ENCODE measurements at regions not wholly inside any gene's neighbourhood (a gene's known extent, or its start where the extent isn't known, plus 50 kb on each side); places are given as distances from the start of the nearest gene placed in this dataset. TPM values are rescaled to one million over a fixed set of nuclear protein-coding genes. Genes with fewer than 3 reads are reported as not detected.

DNA sequence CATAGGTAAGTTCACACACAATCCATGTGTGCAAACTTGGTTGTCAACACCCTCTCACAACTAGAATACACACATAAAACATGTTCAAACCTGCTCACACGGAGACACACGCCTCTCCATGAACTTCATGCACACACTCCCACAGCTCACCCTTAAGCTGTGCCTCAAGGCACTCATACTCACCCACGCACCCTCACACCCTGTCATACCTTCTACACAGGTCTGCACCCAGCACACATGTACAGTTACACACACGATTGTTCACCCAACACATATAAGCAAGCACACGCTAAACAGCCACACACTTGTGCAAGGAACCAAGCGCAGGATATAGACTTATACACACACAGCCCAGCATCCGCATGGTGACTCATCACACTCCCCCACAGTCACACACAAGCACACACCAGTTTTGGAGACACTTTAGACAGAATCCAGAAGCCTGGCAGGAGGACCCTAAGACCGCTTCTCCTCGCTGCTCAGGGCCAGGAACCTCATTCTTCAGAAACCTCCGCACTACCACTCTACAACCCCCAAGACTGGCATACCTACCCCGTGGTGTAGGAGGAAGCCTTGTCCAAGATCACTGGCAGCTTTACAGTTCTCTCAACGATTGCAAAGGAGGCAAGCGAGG, 58.7 kb upstream of the ZC3H12A start:
- no peak overlapping the region for H3K4me3 ChIP-seq
- no peak for TF ChIP-seq EZH2phosphoT487 (IDR thresholded peaks at IDR 0.05; ENCODE audit: low read depth, severe bottlenecking, unreplicated experiment)
- TF ChIP-seq, protein P1, sequence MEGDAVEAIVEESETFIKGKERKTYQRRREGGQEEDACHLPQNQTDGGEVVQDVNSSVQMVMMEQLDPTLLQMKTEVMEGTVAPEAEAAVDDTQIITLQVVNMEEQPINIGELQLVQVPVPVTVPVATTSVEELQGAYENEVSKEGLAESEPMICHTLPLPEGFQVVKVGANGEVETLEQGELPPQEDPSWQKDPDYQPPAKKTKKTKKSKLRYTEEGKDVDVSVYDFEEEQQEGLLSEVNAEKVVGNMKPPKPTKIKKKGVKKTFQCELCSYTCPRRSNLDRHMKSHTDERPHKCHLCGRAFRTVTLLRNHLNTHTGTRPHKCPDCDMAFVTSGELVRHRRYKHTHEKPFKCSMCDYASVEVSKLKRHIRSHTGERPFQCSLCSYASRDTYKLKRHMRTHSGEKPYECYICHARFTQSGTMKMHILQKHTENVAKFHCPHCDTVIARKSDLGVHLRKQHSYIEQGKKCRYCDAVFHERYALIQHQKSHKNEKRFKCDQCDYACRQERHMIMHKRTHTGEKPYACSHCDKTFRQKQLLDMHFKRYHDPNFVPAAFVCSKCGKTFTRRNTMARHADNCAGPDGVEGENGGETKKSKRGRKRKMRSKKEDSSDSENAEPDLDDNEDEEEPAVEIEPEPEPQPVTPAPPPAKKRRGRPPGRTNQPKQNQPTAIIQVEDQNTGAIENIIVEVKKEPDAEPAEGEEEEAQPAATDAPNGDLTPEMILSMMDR (IDR thresholded peaks at IDR 0.05; ENCODE audit: poor library complexity): no peak
- TF ChIP-seq EZH2 (IDR thresholded peaks at IDR 0.05; ENCODE audit: borderline replicate concordance): no peak
- no peaks in the 10 kb centered on the region for H3K79me2 ChIP-seq
- H3K4me2 ChIP-seq: no peak overlapping the region
- no peaks in the 10 kb centered on the region for H3K4me1 ChIP-seq (ENCODE audit: insufficient read depth)
- no peak overlapping the region for H2AFZ ChIP-seq
- WGBS (ENCODE audit: low lambda C conversion rate, missing lambda C conversion rate): 88% methylated on average over 13 of the region's 13 CpGs
- DNase-seq (ENCODE audit: low spot score): no peak
- H4K20me1 ChIP-seq (ENCODE audit: insufficient read depth, poor library complexity, severe bottlenecking): no peaks in the 10 kb centered on the region
- no peaks in the 10 kb centered on the region for H3K9me3 ChIP-seq (ENCODE audit: low read depth)
- H3K27ac ChIP-seq: no peak overlapping the region
- no peaks in the 10 kb centered on the region for H3K9me2 ChIP-seq (replicated peaks; ENCODE audit: insufficient read depth)
- no peaks in the 10 kb centered on the region for H3K27me3 ChIP-seq
- no peaks in the 10 kb centered on the region for H3K36me3 ChIP-seq (replicated peaks; ENCODE audit: insufficient read depth, low read depth)

DNA sequence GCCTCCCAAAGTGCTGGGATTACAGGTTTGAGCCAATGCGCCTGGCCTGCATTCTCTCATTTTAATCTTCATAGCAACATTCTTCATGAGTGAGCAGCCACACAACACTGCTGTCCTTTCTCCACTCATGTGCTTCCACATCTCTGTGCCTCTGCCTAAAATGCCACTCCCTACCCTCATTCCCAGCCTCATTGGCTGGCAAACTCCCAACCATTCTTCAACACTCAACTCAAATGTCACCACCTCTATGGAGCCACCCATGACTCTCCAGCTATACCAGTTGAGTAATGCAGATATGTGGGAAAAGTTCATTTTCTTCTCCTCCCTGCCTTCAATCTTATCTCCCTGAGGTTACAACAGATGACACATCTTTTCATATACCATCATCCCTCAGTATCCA, 53.9 kb upstream of the ZC3H12A start:
- Histone ChIP-seq H3K79me2 (no peaks in the 10 kb centered on the region), H4K20me1 (ENCODE audit: insufficient read depth, poor library complexity, severe bottlenecking) (no peaks in the 10 kb centered on the region)
- 47% methylated on average over 1 of the region's 1 CpG for WGBS (ENCODE audit: low lambda C conversion rate, missing lambda C conversion rate)

DNA sequence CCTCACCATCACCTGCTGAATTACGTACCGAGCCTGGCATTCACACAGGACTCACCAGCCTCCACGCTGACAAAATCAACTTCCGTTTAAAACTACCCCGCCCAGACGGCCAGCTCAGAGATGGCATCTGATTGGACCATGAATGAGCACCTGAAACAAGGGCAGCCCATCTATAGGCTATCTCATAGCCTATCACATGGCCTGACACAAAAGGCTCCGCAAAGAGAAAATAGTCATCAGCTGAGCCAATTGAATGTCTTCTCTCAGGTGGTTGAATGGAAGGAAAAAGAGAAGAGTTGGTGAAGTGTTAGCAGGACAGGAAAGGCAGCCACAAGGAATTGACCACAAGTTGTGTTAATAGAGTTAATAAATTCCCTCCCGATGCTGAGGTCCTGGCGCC, 50.6 kb upstream of the ZC3H12A start:
- TF ChIP-seq EZH2 (IDR thresholded peaks at IDR 0.05; ENCODE audit: borderline replicate concordance): no peak
- TF ChIP-seq, protein P1 (IDR thresholded peaks at IDR 0.05; ENCODE audit: poor library complexity): no peak
- TF ChIP-seq EZH2phosphoT487 (IDR thresholded peaks at IDR 0.05; ENCODE audit: low read depth, severe bottlenecking, unreplicated experiment): no peak
- Histone ChIP-seq H3K4me1 (ENCODE audit: insufficient read depth) (no peaks in the 10 kb centered on the region), H3K4me2 (no peak overlapping the region), H3K79me2 (no peaks in the 10 kb centered on the region), H3K9me2 (replicated peaks; ENCODE audit: insufficient read depth) (no peaks in the 10 kb centered on the region), H3K4me3 (no peak overlapping the region), H3K27me3 (peaks cover 11% of the 10 kb centered on the region), H4K20me1 (ENCODE audit: insufficient read depth, poor library complexity, severe bottlenecking) (no peaks in the 10 kb centered on the region), H3K36me3 (replicated peaks; ENCODE audit: insufficient read depth, low read depth) (no peaks in the 10 kb centered on the region), H3K9me3 (ENCODE audit: low read depth) (no peaks in the 10 kb centered on the region), H3K27ac (no peak overlapping the region), H2AFZ (no peak overlapping the region)
- no peak for DNase-seq (ENCODE audit: low spot score)
- 88% methylated on average over 9 of the region's 9 CpGs for WGBS (ENCODE audit: low lambda C conversion rate, missing lambda C conversion rate)

More for the DNA sequence above, 53.9 kb upstream of the ZC3H12A start:
- Histone ChIP-seq H3K4me1 (ENCODE audit: insufficient read depth) (no peaks in the 10 kb centered on the region), H3K36me3 (replicated peaks; ENCODE audit: insufficient read depth, low read depth) (no peaks in the 10 kb centered on the region), H3K9me2 (replicated peaks; ENCODE audit: insufficient read depth) (no peaks in the 10 kb centered on the region), H3K27me3 (peaks cover 6% of the 10 kb centered on the region), H2AFZ (no peak overlapping the region), H3K4me2 (no peak overlapping the region), H3K9me3 (ENCODE audit: low read depth) (no peaks in the 10 kb centered on the region), H3K27ac (no peak overlapping the region), H3K4me3 (no peak overlapping the region)
- no peak for TF ChIP-seq EZH2phosphoT487 (IDR thresholded peaks at IDR 0.05; ENCODE audit: low read depth, severe bottlenecking, unreplicated experiment)
- no peak for DNase-seq (ENCODE audit: low spot score)

DNA sequence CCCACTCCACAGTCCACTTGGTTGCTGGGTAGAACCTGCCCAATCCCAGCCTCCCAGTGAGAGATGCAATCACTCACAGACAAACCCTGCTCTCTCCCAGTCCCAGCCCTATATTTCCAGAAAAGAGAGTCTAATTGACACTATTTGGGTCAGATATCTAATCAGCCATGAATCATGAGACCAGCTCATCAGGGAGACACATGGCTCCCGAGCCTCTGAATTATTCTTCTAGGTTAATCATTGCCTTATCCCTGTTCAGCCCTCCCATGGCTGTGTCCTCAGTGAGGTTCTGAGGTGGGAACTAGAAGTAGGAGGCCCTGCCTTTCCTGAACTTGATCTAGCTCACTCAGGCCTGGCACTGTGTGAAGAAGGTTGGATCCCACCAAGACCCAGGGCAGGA, 49.9 kb upstream of the ZC3H12A start:
- no peak overlapping the region for H3K4me3 ChIP-seq
- no peak overlapping the region for H2AFZ ChIP-seq
- 35% methylated on average over 1 of the region's 1 CpG for WGBS (ENCODE audit: low lambda C conversion rate, missing lambda C conversion rate)
- H3K9me3 ChIP-seq (ENCODE audit: low read depth): no peaks in the 10 kb centered on the region
- no peak overlapping the region for H3K27ac ChIP-seq
- H3K36me3 ChIP-seq (replicated peaks; ENCODE audit: insufficient read depth, low read depth): no peaks in the 10 kb centered on the region
- H4K20me1 ChIP-seq (ENCODE audit: insufficient read depth, poor library complexity, severe bottlenecking): no peaks in the 10 kb centered on the region
- peaks cover 14% of the 10 kb centered on the region for H3K27me3 ChIP-seq
- peak; percentile 34 for DNase-seq (ENCODE audit: low spot score)
- H3K9me2 ChIP-seq (replicated peaks; ENCODE audit: insufficient read depth): no peaks in the 10 kb centered on the region
- H3K79me2 ChIP-seq: no peaks in the 10 kb centered on the region
- no peak overlapping the region for H3K4me2 ChIP-seq
- no peaks in the 10 kb centered on the region for H3K4me1 ChIP-seq (ENCODE audit: insufficient read depth)
- TF ChIP-seq EZH2 (IDR thresholded peaks at IDR 0.05; ENCODE audit: borderline replicate concordance) (no peak), EZH2phosphoT487 (IDR thresholded peaks at IDR 0.05; ENCODE audit: low read depth, severe bottlenecking, unreplicated experiment) (no peak)
- TF ChIP-seq, protein P1 (IDR thresholded peaks at IDR 0.05; ENCODE audit: poor library complexity): no peak

Small RNA genes in the stretch of these regions (microRNA-seq; reads per million reads assigned to microRNA genes)
- gene MIR4255: not detected

Small RNA genes in the stretch of these regions (small RNA-seq; reads per million reads assigned to genes)
- gene MIR4255 (not detected), gene RNA5SP43 (not detected), gene RNU6-636P (not detected), gene RPS29P6 (not detected)

All from hepatocyte (in vitro differentiated cells).